ENCODE measurements at regions not wholly inside any gene's neighbourhood (a gene's known extent, or its start where the extent isn't known, plus 50 kb on each side); places are given as distances from the start of the nearest gene placed in this dataset.
A peak's percentile ranks its signal among the peaks of the same experiment; 100 is the strongest.

GRCh38 chrX:8310409-8310808, 139.3 kb upstream of the VCX2 start:
- no peak for TF ChIP-seq ZFX (IDR thresholded peaks at IDR 0.05)
- no peak for TF ChIP-seq CTCF (conservative IDR thresholded peaks at IDR 0.05)
- no peak overlapping the region for H3K27ac ChIP-seq

GRCh38 chrX:8313844-8314243, 142.8 kb upstream of the VCX2 start:
- H3K27ac ChIP-seq = no peak overlapping the region

GRCh38 chrX:8314881-8315280, 143.8 kb upstream of the VCX2 start:
- H3K27ac ChIP-seq = no peak overlapping the region
- TF ChIP-seq ZFX (IDR thresholded peaks at IDR 0.05) (no peak), CTCF (conservative IDR thresholded peaks at IDR 0.05) (no peak)

More at GRCh38 chrX:8313844-8314243, 142.8 kb upstream of the VCX2 start:
- TF ChIP-seq CTCF (conservative IDR thresholded peaks at IDR 0.05) (no peak), ZFX (IDR thresholded peaks at IDR 0.05) (no peak)

- no peak overlapping the region for H3K27ac ChIP-seq
- TF ChIP-seq CTCF (conservative IDR thresholded peaks at IDR 0.05) (no peak), ZFX (IDR thresholded peaks at IDR 0.05) (no peak)
Observed at GRCh38 chrX:8319359-8319758, 145.3 kb upstream of the VCX3B start.

GRCh38 chrX:8323356-8323755, 141.3 kb upstream of the VCX3B start:
- no peak for TF ChIP-seq ZFX (IDR thresholded peaks at IDR 0.05)
- TF ChIP-seq CTCF (conservative IDR thresholded peaks at IDR 0.05) = peak; percentile 46
- H3K27ac ChIP-seq = no peak overlapping the region

- no peak overlapping the region for H3K27ac ChIP-seq
- TF ChIP-seq CTCF (conservative IDR thresholded peaks at IDR 0.05) (no peak), ZFX (IDR thresholded peaks at IDR 0.05) (no peak)
Observed at GRCh38 chrX:8341814-8342590, 122.6 kb upstream of the VCX3B start.

GRCh38 chrX:8345473-8345872, 119.2 kb upstream of the VCX3B start:
- TF ChIP-seq CTCF (conservative IDR thresholded peaks at IDR 0.05) (no peak), ZFX (IDR thresholded peaks at IDR 0.05) (no peak)
- H3K27ac ChIP-seq = no peak overlapping the region

Data from C4-2B (cell line).